ENCODE measurements at regions not wholly inside any gene's neighbourhood (a gene's known extent, or its start where the extent isn't known, plus 50 kb on each side); places are given as distances from the start of the nearest gene placed in this dataset.
"Not testable (repeated sequence)": the region's sequence is repeated elsewhere in the genome, so short reads cannot be mapped to it uniquely, and the experiment has no call there.

GRCh38 chr5:17034992-17035391 is 98.9 kb upstream of the MYO10 start:
- H3K27ac Mint-ChIP-seq (ENCODE audit: unreplicated experiment); CTCF ChIA-PET; H3K9me3 ChIP-seq; H3K4me3 Mint-ChIP-seq (ENCODE audit: unreplicated experiment); H3K4me3 ChIP-seq (ENCODE audit: low read depth, low read length); BruUV-seq (replicated peaks); H3K4me1 Mint-ChIP-seq (ENCODE audit: low read depth, unreplicated experiment); POLR2A ChIA-PET; H3K27me3 ChIP-seq (replicated peaks; ENCODE audit: control insufficient read depth, insufficient read depth, low read length); intact Hi-C loops (cut with micrococcal nuclease; ENCODE audit: unreplicated experiment); H3K36me3 ChIP-seq (ENCODE audit: control insufficient read depth, insufficient read depth, low read length); H3K9me3 Mint-ChIP-seq (ENCODE audit: unreplicated experiment); H3K4me1 ChIP-seq; DNase-seq; H3K36me3 Mint-ChIP-seq (ENCODE audit: insufficient read depth, unreplicated experiment); H3K27me3 Mint-ChIP-seq (ENCODE audit: insufficient read depth, unreplicated experiment): not testable (repeated sequence)

GRCh38 chr5:17037751-17038150 is 101.7 kb upstream of the MYO10 start:
- TF ChIP-seq, protein P1, sequence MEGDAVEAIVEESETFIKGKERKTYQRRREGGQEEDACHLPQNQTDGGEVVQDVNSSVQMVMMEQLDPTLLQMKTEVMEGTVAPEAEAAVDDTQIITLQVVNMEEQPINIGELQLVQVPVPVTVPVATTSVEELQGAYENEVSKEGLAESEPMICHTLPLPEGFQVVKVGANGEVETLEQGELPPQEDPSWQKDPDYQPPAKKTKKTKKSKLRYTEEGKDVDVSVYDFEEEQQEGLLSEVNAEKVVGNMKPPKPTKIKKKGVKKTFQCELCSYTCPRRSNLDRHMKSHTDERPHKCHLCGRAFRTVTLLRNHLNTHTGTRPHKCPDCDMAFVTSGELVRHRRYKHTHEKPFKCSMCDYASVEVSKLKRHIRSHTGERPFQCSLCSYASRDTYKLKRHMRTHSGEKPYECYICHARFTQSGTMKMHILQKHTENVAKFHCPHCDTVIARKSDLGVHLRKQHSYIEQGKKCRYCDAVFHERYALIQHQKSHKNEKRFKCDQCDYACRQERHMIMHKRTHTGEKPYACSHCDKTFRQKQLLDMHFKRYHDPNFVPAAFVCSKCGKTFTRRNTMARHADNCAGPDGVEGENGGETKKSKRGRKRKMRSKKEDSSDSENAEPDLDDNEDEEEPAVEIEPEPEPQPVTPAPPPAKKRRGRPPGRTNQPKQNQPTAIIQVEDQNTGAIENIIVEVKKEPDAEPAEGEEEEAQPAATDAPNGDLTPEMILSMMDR (IDR thresholded peaks at IDR 0.05; ENCODE audit: insufficient read depth in 1 of 2, low read depth in 1 of 2, low read length in 1 of 2, severe bottlenecking in 1 of 2, unreplicated experiment in 1 of 2): no peak
- H3K36me3 ChIP-seq (ENCODE audit: control insufficient read depth, insufficient read depth, low read length): no peaks in the 10 kb centered on the region
- Mint-ChIP-seq H3K9me3 (ENCODE audit: unreplicated experiment) (no peaks in the 10 kb centered on the region), H3K27ac (ENCODE audit: unreplicated experiment) (no peak overlapping the region), H3K4me1 (ENCODE audit: low read depth, unreplicated experiment) (no peaks in the 10 kb centered on the region), H3K27me3 (ENCODE audit: insufficient read depth, unreplicated experiment) (no peaks in the 10 kb centered on the region), H3K36me3 (ENCODE audit: insufficient read depth, unreplicated experiment) (no peaks in the 10 kb centered on the region), H3K4me3 (ENCODE audit: unreplicated experiment) (no peak overlapping the region)
- no peak for DNase-seq
- H3K4me3 ChIP-seq (ENCODE audit: low read depth, low read length): no peak overlapping the region
- no peaks in the 10 kb centered on the region for H3K27me3 ChIP-seq (replicated peaks; ENCODE audit: control insufficient read depth, insufficient read depth, low read length)
- no peaks in the 10 kb centered on the region for H3K4me1 ChIP-seq
- ChIA-PET CTCF (no interaction called here), POLR2A (interaction anchor here (0.6 kb wide), 1 partner anchor 29 kb away, joined by 9 read pairs; no protein-coding TSS in a partner anchor)
- no peaks in the 10 kb centered on the region for H3K9me3 ChIP-seq
- BruUV-seq (replicated peaks): no TSS peak
- intact Hi-C loops (cut with micrococcal nuclease; ENCODE audit: unreplicated experiment): no loop called here

- TF ChIP-seq, protein P1 (IDR thresholded peaks at IDR 0.05; ENCODE audit: insufficient read depth in 1 of 2, low read depth in 1 of 2, low read length in 1 of 2, severe bottlenecking in 1 of 2, unreplicated experiment in 1 of 2): no peak
- BruUV-seq (replicated peaks): no TSS peak
- H3K4me3 ChIP-seq (ENCODE audit: low read depth, low read length): no peak overlapping the region
- Mint-ChIP-seq H3K27me3 (ENCODE audit: insufficient read depth, unreplicated experiment) (no peaks in the 10 kb centered on the region), H3K9me3 (ENCODE audit: unreplicated experiment) (no peaks in the 10 kb centered on the region), H3K36me3 (ENCODE audit: insufficient read depth, unreplicated experiment) (no peaks in the 10 kb centered on the region), H3K4me3 (ENCODE audit: unreplicated experiment) (no peak overlapping the region), H3K4me1 (ENCODE audit: low read depth, unreplicated experiment) (no peaks in the 10 kb centered on the region), H3K27ac (ENCODE audit: unreplicated experiment) (no peak overlapping the region)
- no peaks in the 10 kb centered on the region for H3K9me3 ChIP-seq
- no peak for DNase-seq
- no peaks in the 10 kb centered on the region for H3K4me1 ChIP-seq
- POLR2A ChIA-PET: no interaction called here
- intact Hi-C loops (cut with micrococcal nuclease; ENCODE audit: unreplicated experiment): no loop called here
- no peaks in the 10 kb centered on the region for H3K27me3 ChIP-seq (replicated peaks; ENCODE audit: control insufficient read depth, insufficient read depth, low read length)
- H3K36me3 ChIP-seq (ENCODE audit: control insufficient read depth, insufficient read depth, low read length): no peaks in the 10 kb centered on the region
- CTCF ChIA-PET: no interaction called here
Measured at GRCh38 chr5:17039170-17039569, 103.1 kb upstream of the MYO10 start.

GRCh38 chr5:17042041-17042440 is 106.0 kb upstream of the MYO10 start:
- H3K4me1 Mint-ChIP-seq (ENCODE audit: low read depth, unreplicated experiment): no peaks in the 10 kb centered on the region
- ChIA-PET POLR2A (no interaction called here), CTCF (no interaction called here)
- Histone ChIP-seq H3K9me3 (no peaks in the 10 kb centered on the region), H3K27me3 (replicated peaks; ENCODE audit: control insufficient read depth, insufficient read depth, low read length) (no peaks in the 10 kb centered on the region), H3K4me1 (no peaks in the 10 kb centered on the region), H3K4me3 (ENCODE audit: low read depth, low read length) (no peak overlapping the region), H3K36me3 (ENCODE audit: control insufficient read depth, insufficient read depth, low read length) (no peaks in the 10 kb centered on the region)
- no peak overlapping the region for H3K4me3 Mint-ChIP-seq (ENCODE audit: unreplicated experiment)
- H3K27ac Mint-ChIP-seq (ENCODE audit: unreplicated experiment): no peak overlapping the region
- no peaks in the 10 kb centered on the region for H3K36me3 Mint-ChIP-seq (ENCODE audit: insufficient read depth, unreplicated experiment)
- H3K27me3 Mint-ChIP-seq (ENCODE audit: insufficient read depth, unreplicated experiment): no peaks in the 10 kb centered on the region
- DNase-seq: no peak
- BruUV-seq (replicated peaks): no TSS peak
- intact Hi-C loops (cut with micrococcal nuclease; ENCODE audit: unreplicated experiment): no loop called here
- TF ChIP-seq, protein P1 (IDR thresholded peaks at IDR 0.05; ENCODE audit: insufficient read depth in 1 of 2, low read depth in 1 of 2, low read length in 1 of 2, severe bottlenecking in 1 of 2, unreplicated experiment in 1 of 2): no peak
- H3K9me3 Mint-ChIP-seq (ENCODE audit: unreplicated experiment): no peaks in the 10 kb centered on the region
